ENCODE measurements at regions not wholly inside any gene's neighbourhood (a gene's known extent, or its start where the extent isn't known, plus 50 kb on each side); places are given as distances from the start of the nearest gene placed in this dataset.

DNA sequence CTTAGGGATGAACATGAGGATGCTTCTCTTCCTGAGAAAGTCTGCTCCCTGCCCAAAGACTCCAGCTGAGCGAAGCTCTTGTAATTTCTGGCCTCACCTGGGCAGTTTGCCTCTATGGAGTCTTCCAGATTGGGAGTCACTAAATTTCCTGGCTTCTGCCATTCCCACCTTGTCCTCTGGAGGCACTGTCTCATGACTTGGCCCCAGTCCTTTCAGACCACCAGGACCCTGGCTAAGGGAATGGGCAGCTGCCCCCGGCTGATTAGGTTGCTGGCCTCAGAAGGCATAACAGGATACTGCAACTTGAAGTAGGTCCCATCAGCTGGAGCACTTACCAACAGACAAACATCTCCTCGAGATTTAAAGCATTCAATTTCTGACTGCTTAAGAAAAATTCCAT is 128.1 kb upstream of the SPON1 start:
- no peak for TF ChIP-seq POLR2A (IDR thresholded peaks at IDR 0.05)
- TF ChIP-seq, protein P1, sequence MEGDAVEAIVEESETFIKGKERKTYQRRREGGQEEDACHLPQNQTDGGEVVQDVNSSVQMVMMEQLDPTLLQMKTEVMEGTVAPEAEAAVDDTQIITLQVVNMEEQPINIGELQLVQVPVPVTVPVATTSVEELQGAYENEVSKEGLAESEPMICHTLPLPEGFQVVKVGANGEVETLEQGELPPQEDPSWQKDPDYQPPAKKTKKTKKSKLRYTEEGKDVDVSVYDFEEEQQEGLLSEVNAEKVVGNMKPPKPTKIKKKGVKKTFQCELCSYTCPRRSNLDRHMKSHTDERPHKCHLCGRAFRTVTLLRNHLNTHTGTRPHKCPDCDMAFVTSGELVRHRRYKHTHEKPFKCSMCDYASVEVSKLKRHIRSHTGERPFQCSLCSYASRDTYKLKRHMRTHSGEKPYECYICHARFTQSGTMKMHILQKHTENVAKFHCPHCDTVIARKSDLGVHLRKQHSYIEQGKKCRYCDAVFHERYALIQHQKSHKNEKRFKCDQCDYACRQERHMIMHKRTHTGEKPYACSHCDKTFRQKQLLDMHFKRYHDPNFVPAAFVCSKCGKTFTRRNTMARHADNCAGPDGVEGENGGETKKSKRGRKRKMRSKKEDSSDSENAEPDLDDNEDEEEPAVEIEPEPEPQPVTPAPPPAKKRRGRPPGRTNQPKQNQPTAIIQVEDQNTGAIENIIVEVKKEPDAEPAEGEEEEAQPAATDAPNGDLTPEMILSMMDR (IDR thresholded peaks at IDR 0.05 in 8 of 11, conservative IDR thresholded peaks at IDR 0.05 in 3 of 11): peak in 3 of 11 experiments; percentile 7 to 28 (median 15)

Data from spleen (tissue), 7 donors.